Esophagus muscularis mucosa (tissue), 4 donors: ENCODE measurements at regions not wholly inside any gene's neighbourhood (a gene's known extent, or its start where the extent isn't known, plus 50 kb on each side); places are given as distances from the start of the nearest gene placed in this dataset.

Experiments
- CTCF ChIP-seq, 3 experiments: fragments of 200-600 bp in 2 of 3; fragments of 450-650 bp in 1 of 3; sonication (generic) in 2 of 3; IDR thresholded peaks; one replicate each; pipeline ENCODE4 v1.5.1; 2017 to 2019; ENCODE audit warnings: antibody characterized with exemption in 3 of 3, mild to moderate bottlenecking in 2 of 3, moderate library complexity in 1 of 3
- EP300 ChIP-seq: sonication (generic); formaldehyde crosslinking; IDR thresholded peaks from one replicate; pipeline ENCODE4 v1.6.1; 2017; ENCODE audit warnings: antibody characterized with exemption
- POLR2A ChIP-seq: fragments of 450-650 bp; IDR thresholded peaks from one replicate; pipeline ENCODE4 v1.6.1; 2017; ENCODE audit warnings: antibody characterized with exemption, moderate library complexity, mild to moderate bottlenecking, low read depth
- POLR2AphosphoS5 ChIP-seq, 2 donors: sonication (generic); formaldehyde crosslinking; IDR thresholded peaks; one replicate each; pipeline ENCODE4 v1.6.1; 2017; ENCODE audit warnings: antibody characterized with exemption in 2 of 2

GRCh38 chr7:46738796-46739195 lies 817.7 kb upstream of the IGFBP3 start:
- TF ChIP-seq CTCF (IDR thresholded peaks at IDR 0.05): no peak
- TF ChIP-seq POLR2A: no peak
- no peak for TF ChIP-seq POLR2AphosphoS5 (IDR thresholded peaks at IDR 0.05)
- TF ChIP-seq EP300: no peak
